Keratinocyte (primary cell): ENCODE measurements at regions not wholly inside any gene's neighbourhood (a gene's known extent, or its start where the extent isn't known, plus 50 kb on each side); places are given as distances from the start of the nearest gene placed in this dataset.
A peak's percentile ranks its signal among the peaks of the same experiment; 100 is the strongest.

Experiments
- DNase-seq: peaks from one replicate; pipeline ENCODE4 v3.0.0-alpha.2; 2011; ENCODE audit warnings: low read depth, missing footprints, low spot score
- FAIRE-seq: peaks from 2 replicates; lab custom pipeline; 2011; peaks lifted over from hg19 to GRCh38; lab: Jason Lieb, UNC
- H2AFZ ChIP-seq: 2 replicates; pipeline ENCODE4 v1.6.0; 2012; ENCODE audit warnings: low read length, control low read depth, inconsistent platforms; ENCODE audit not compliant: control insufficient read depth
- H3K27ac ChIP-seq: 2 replicates; pipeline ENCODE4 v1.5.1; 2011; ENCODE audit warnings: low read length; ENCODE audit not compliant: control insufficient read depth, insufficient read depth
- H3K27me3 ChIP-seq: 3 replicates; pipeline ENCODE4 v1.6.0; 2011; ENCODE audit warnings: low read length; ENCODE audit not compliant: control insufficient read depth, insufficient read depth; ENCODE audit errors: extremely low read depth
- H3K36me3 ChIP-seq, 2 experiments: 2 replicates in 1 of 2; 3 replicates in 1 of 2; pipeline ENCODE4 v1.5.1; 2011; ENCODE audit warnings: low read length in 2 of 2, mild to moderate bottlenecking in 1 of 2; ENCODE audit not compliant: control insufficient read depth in 2 of 2, insufficient read depth in 2 of 2; ENCODE audit errors: extremely low read depth in 1 of 2
- H3K4me1 ChIP-seq: 3 replicates; pipeline ENCODE4 v1.5.1; 2011; ENCODE audit warnings: low read length; ENCODE audit not compliant: control insufficient read depth, insufficient read depth; ENCODE audit errors: extremely low read depth
- H3K4me2 ChIP-seq: 3 replicates; pipeline ENCODE4 v1.6.0; 2011; ENCODE audit warnings: low read depth, low read length; ENCODE audit not compliant: control insufficient read depth, insufficient read depth; ENCODE audit errors: extremely low read depth
- H3K4me3 ChIP-seq, 3 experiments: fragments of 200-600 bp in 1 of 3; sonication (generic) in 1 of 3; 2 replicates in 2 of 3; 3 replicates in 1 of 3; pipeline ENCODE4 v1.5.1; 2011 to 2016; ENCODE audit warnings: low read length in 3 of 3, mild to moderate bottlenecking in 3 of 3, control low read depth in 2 of 3, inconsistent platforms in 1 of 3, low read depth in 1 of 3, mixed read lengths in 1 of 3, mixed run types in 1 of 3, moderate library complexity in 1 of 3; ENCODE audit not compliant: control insufficient read depth in 2 of 3, insufficient read depth in 2 of 3; ENCODE audit errors: extremely low read depth in 1 of 3
- H3K79me2 ChIP-seq: 2 replicates; pipeline ENCODE4 v1.6.0; 2012; ENCODE audit warnings: low read length; ENCODE audit not compliant: control insufficient read depth, insufficient read depth
- H3K9ac ChIP-seq: 3 replicates; pipeline ENCODE4 v1.6.0; 2011; ENCODE audit warnings: low read length; ENCODE audit not compliant: control insufficient read depth, insufficient read depth; ENCODE audit errors: extremely low read depth
- H3K9me1 ChIP-seq: 3 replicates; pipeline ENCODE4 v1.6.0; 2011; ENCODE audit warnings: low read length; ENCODE audit not compliant: control insufficient read depth, insufficient read depth; ENCODE audit errors: extremely low read depth
- H3K9me3 ChIP-seq: 2 replicates; pipeline ENCODE4 v1.5.1; 2012; ENCODE audit warnings: low read depth, low read length; ENCODE audit not compliant: control insufficient read depth
- H4K20me1 ChIP-seq: 3 replicates; pipeline ENCODE4 v1.6.0; 2011; ENCODE audit warnings: low read length; ENCODE audit not compliant: control insufficient read depth, insufficient read depth; ENCODE audit errors: extremely low read depth
- EZH2 ChIP-seq: IDR thresholded peaks from one replicate; pipeline ENCODE4 v1.6.1; 2012; ENCODE audit warnings: inconsistent platforms, mild to moderate bottlenecking, low read length, moderate library complexity
- dilution Hi-C: fragments of 300-500 bp; cut with MboI; formaldehyde crosslinking; loops from one replicate; pipeline ENCODE4 v1.7.0; 2020; ENCODE audit warnings: low sequenced_read_pairs; ENCODE audit not compliant: extremely low pct_ligation_motif_present
- TF ChIP-seq, protein P1 (sequence below), 3 experiments: IDR thresholded peaks in 1 of 3; conservative IDR thresholded peaks in 1 of 3; optimal IDR thresholded peaks in 1 of 3; 2 replicates in 2 of 3; 3 replicates in 1 of 3; pipeline versions ENCODE3 to v1.5.1; 2011; ENCODE audit warnings: low read length in 3 of 3, mild to moderate bottlenecking in 3 of 3, moderate library complexity in 2 of 3, control low read depth in 1 of 3, inconsistent platforms in 1 of 3; ENCODE audit not compliant: insufficient read depth in 2 of 3; ENCODE audit errors: extremely low read depth in 1 of 3

GRCh38 chr7:17674166-17674942 lies 265.9 kb downstream of the SNX13 start:
- Histone ChIP-seq H3K4me2 (peak overlapping the region; percentile 68), H2AFZ (peak overlapping the region; percentile 72), H3K9me3 (no peaks in the 10 kb centered on the region), H3K4me1 (peaks cover 39% of the 10 kb centered on the region), H3K9me1 (no peaks in the 10 kb centered on the region), H3K79me2 (no peaks in the 10 kb centered on the region), H3K27me3 (no peaks in the 10 kb centered on the region), H3K36me3 (peaks cover 0 to 1% of the 10 kb centered on the region in 2 experiments), H3K9ac (peak overlapping the region; percentile 70), H4K20me1 (no peaks in the 10 kb centered on the region), H3K27ac (peak overlapping the region; percentile 93), H3K4me3 (no peak overlapping the region)
- FAIRE-seq (no peak), DNase-seq (no peak)
- dilution Hi-C loops, result no loop called here
- TF ChIP-seq, protein P1, sequence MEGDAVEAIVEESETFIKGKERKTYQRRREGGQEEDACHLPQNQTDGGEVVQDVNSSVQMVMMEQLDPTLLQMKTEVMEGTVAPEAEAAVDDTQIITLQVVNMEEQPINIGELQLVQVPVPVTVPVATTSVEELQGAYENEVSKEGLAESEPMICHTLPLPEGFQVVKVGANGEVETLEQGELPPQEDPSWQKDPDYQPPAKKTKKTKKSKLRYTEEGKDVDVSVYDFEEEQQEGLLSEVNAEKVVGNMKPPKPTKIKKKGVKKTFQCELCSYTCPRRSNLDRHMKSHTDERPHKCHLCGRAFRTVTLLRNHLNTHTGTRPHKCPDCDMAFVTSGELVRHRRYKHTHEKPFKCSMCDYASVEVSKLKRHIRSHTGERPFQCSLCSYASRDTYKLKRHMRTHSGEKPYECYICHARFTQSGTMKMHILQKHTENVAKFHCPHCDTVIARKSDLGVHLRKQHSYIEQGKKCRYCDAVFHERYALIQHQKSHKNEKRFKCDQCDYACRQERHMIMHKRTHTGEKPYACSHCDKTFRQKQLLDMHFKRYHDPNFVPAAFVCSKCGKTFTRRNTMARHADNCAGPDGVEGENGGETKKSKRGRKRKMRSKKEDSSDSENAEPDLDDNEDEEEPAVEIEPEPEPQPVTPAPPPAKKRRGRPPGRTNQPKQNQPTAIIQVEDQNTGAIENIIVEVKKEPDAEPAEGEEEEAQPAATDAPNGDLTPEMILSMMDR (optimal IDR thresholded peaks at IDR 0.05 in 1 of 3, IDR thresholded peaks at IDR 0.05 in 1 of 3, conservative IDR thresholded peaks at IDR 0.05 in 1 of 3; ENCODE audit: extremely low read depth in 1 of 3, insufficient read depth in 2 of 3, low read length in 3 of 3), result no peak
- TF ChIP-seq EZH2, result no peak

- TF ChIP-seq, protein P1 (optimal IDR thresholded peaks at IDR 0.05 in 1 of 3, IDR thresholded peaks at IDR 0.05 in 1 of 3, conservative IDR thresholded peaks at IDR 0.05 in 1 of 3; ENCODE audit: extremely low read depth in 1 of 3, insufficient read depth in 2 of 3, low read length in 3 of 3), result no peak
- TF ChIP-seq EZH2, result no peak
- Histone ChIP-seq H4K20me1 (no peaks in the 10 kb centered on the region), H3K36me3 (peaks cover 0 to 1% of the 10 kb centered on the region in 2 experiments), H3K4me1 (peaks cover 46% of the 10 kb centered on the region), H3K27me3 (no peaks in the 10 kb centered on the region), H3K9me1 (no peaks in the 10 kb centered on the region), H3K79me2 (no peaks in the 10 kb centered on the region), H3K27ac (peak overlapping the region; percentile 93), H3K4me2 (peak overlapping the region; percentile 68), H3K9ac (peak overlapping the region; percentile 70), H3K4me3 (no peak overlapping the region), H2AFZ (peak overlapping the region; percentile 72), H3K9me3 (no peaks in the 10 kb centered on the region)
- dilution Hi-C loops, result no loop called here
- FAIRE-seq (peak; percentile 92), DNase-seq (no peak)
Measured at GRCh38 chr7:17674943-17675608, 265.2 kb downstream of the SNX13 start.
